ENCODE measurements at regions not wholly inside any gene's neighbourhood (a gene's known extent, or its start where the extent isn't known, plus 50 kb on each side); places are given as distances from the start of the nearest gene placed in this dataset.

DNA sequence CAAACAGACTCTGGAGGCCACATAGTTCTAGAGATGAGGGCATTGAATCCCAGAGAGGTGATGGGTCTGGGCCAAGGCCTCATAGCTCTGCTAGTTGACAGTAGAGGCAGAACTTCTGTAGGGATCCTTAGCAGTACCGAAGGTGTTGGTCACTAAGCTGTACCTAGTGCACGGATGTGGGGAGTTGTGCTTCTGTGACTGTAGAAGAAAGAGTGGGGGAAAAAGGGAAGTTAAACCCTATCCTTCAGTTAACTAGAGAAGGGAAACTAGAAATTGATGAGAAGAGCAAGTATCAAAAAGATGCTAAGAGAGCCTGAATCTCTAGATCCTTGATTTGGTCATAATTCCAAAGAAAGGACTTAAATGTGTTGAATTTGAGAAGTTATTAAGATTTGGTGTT lies 186.7 kb downstream of the NFKBIZ start:
- peaks cover 52% of the 10 kb centered on the region for H3K4me1 ChIP-seq (ENCODE audit: control insufficient read depth, insufficient read depth, low read length)
- intact Hi-C loops (cut with micrococcal nuclease; ENCODE audit: unreplicated experiment) (loop anchor here (2.0 to 5.0 kb wide), 3 partner anchors 47 to 224 kb away; no protein-coding TSS in a partner anchor), in situ Hi-C loops (cut with MboI) (no loop called here)
- FAIRE-seq = peak; percentile 66
- no peaks in the 10 kb centered on the region for H4K20me1 ChIP-seq (ENCODE audit: control insufficient read depth, insufficient read depth)
- SMC1A ChIA-PET (ENCODE audit: uncharacterized antibody, unreplicated experiment) = interaction anchor here (0.9 to 10.4 kb wide), 23 partner anchors 11 to 222 kb away, joined by 3 to 145 read pairs (median 5); no protein-coding TSS in a partner anchor
- H3K36me3 ChIP-seq (ENCODE audit: control insufficient read depth in 2 of 2, insufficient read depth in 2 of 2, low read length in 1 of 2) = no peaks in the 10 kb centered on the region
- no peaks in the 10 kb centered on the region for H3K27me3 ChIP-seq (replicated peaks in 1 of 2; ENCODE audit: control insufficient read depth in 2 of 2, insufficient read depth in 2 of 2, low read length in 1 of 2)
- peak overlapping the region; percentile 47; the same call in 1 of the 2 replicates for H3K27ac ChIP-seq (ENCODE audit: control insufficient read depth, insufficient read depth)
- 87% methylated on average over 2 of the region's 2 CpGs for WGBS (ENCODE audit: insufficient coverage, insufficient replicate concordance, low lambda C conversion rate, missing lambda C conversion rate)
- BruUV-seq (replicated peaks) = no TSS peak
- peaks cover 6% of the 10 kb centered on the region; the same call in 2 of the 3 replicates for H3K9me3 ChIP-seq (replicated peaks; ENCODE audit: control insufficient read depth, insufficient read depth, low read length)
- CTCF ChIA-PET = interaction anchor here (1.0 to 2.7 kb wide), 2 partner anchors 189 to 227 kb away, joined by 3 to 19 read pairs; no protein-coding TSS in a partner anchor
- no peak overlapping the region for H2AFZ ChIP-seq (ENCODE audit: control insufficient read depth, low read depth, low read length)
- peak overlapping the region; percentile 31; the same call in 1 of the 2 replicates for H3K4me2 ChIP-seq (ENCODE audit: control insufficient read depth, insufficient read depth)
- POLR2A ChIA-PET = interaction anchor here (1.1 to 4.3 kb wide), 3 partner anchors 21 to 197 kb away, joined by 4 to 37 read pairs (median 25); no protein-coding TSS in a partner anchor
- ATAC-seq = peak; percentile 59
- peak; percentile 58 for DNase-seq (ENCODE audit: low read depth, low spot score)
- RAD21 ChIA-PET (ENCODE audit: unreplicated experiment) = interaction anchor here (0.7 to 5.3 kb wide), 16 partner anchors 11 to 221 kb away, joined by 3 to 148 read pairs (median 8); partner anchors contain the start of gene NFKBIZ
- H3K79me2 ChIP-seq (ENCODE audit: control insufficient read depth, insufficient read depth, low read length) = no peaks in the 10 kb centered on the region
- no peak overlapping the region for H3K9ac ChIP-seq (ENCODE audit: control insufficient read depth, insufficient read depth, low read length)
- H3K4me3 ChIP-seq = no peak overlapping the region
- TF ChIP-seq ZNF592 (IDR thresholded peaks at IDR 0.05) (no peak), ESRRA (IDR thresholded peaks at IDR 0.05; ENCODE audit: low read length) (no peak), SREBF1 (IDR thresholded peaks at IDR 0.05; ENCODE audit: low read length) (no peak), CBX5 (IDR thresholded peaks at IDR 0.05; ENCODE audit: low read depth) (no peak), EP300 (IDR thresholded peaks at IDR 0.05; ENCODE audit: borderline replicate concordance in 1 of 2, control insufficient read depth in 1 of 2, low read depth in 2 of 2, low read length in 2 of 2) (0 out of 4 replicates have a peak, but pooled peaks of 1 of the 2 experiments have one; percentile 28), PBX3 (IDR thresholded peaks at IDR 0.05; ENCODE audit: insufficient replicate concordance, low read depth, low read length) (no peak), RELA (IDR thresholded peaks at IDR 0.05; ENCODE audit: borderline replicate concordance, partially characterized antibody) (no peak), IRF4 (IDR thresholded peaks at IDR 0.05; ENCODE audit: low read depth, low read length) (no peak), EZH2 (IDR thresholded peaks at IDR 0.05; ENCODE audit: borderline replicate concordance, control insufficient read depth, low read depth, low read length) (no peak), RFX5 (IDR thresholded peaks at IDR 0.05; ENCODE audit: low read depth, low read length) (no peak), PKNOX1 (IDR thresholded peaks at IDR 0.05) (no peak), YBX1 (IDR thresholded peaks at IDR 0.05) (no peak), EED (IDR thresholded peaks at IDR 0.05; ENCODE audit: low read depth) (no peak)
- TF ChIP-seq, protein P1, sequence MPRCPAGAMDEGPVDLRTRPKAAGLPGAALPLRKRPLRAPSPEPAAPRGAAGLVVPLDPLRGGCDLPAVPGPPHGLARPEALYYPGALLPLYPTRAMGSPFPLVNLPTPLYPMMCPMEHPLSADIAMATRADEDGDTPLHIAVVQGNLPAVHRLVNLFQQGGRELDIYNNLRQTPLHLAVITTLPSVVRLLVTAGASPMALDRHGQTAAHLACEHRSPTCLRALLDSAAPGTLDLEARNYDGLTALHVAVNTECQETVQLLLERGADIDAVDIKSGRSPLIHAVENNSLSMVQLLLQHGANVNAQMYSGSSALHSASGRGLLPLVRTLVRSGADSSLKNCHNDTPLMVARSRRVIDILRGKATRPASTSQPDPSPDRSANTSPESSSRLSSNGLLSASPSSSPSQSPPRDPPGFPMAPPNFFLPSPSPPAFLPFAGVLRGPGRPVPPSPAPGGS (IDR thresholded peaks at IDR 0.05; ENCODE audit: borderline replicate concordance, insufficient read depth, low read depth, low read length, poor library complexity, severe bottlenecking) = no peak
